Left ventricle myocardium inferior (tissue), 1 donor: ENCODE measurements at regions not wholly inside any gene's neighbourhood (a gene's known extent, or its start where the extent isn't known, plus 50 kb on each side); places are given as distances from the start of the nearest gene placed in this dataset.

Experiments
- DNase-seq: peaks from one replicate; pipeline ENCODE4 v3.0.0-alpha.2; 2020
- H3K27ac ChIP-seq: fragments of 200-600 bp; replicated peaks from 2 replicates; pipeline ENCODE4 v1.8.0; 2021
- H3K27me3 ChIP-seq: fragments of 200-600 bp; 2 replicates; pipeline ENCODE4 v1.8.0; 2021; ENCODE audit warnings: low read depth
- H3K36me3 ChIP-seq: fragments of 200-600 bp; 2 replicates; pipeline ENCODE4 v1.8.0; 2021
- H3K4me1 ChIP-seq: fragments of 200-600 bp; 2 replicates; pipeline ENCODE4 v1.8.0; 2021
- H3K4me3 ChIP-seq: fragments of 200-600 bp; 2 replicates; pipeline ENCODE4 v1.8.0; 2021; ENCODE audit warnings: mild to moderate bottlenecking, moderate library complexity
- H3K9me3 ChIP-seq: fragments of 200-600 bp; replicated peaks from 2 replicates; pipeline ENCODE4 v1.8.0; 2021
- CTCF ChIP-seq: fragments of 200-600 bp; IDR thresholded peaks from 2 replicates; pipeline ENCODE4 v1.8.0; 2021; ENCODE audit warnings: antibody characterized with exemption, mild to moderate bottlenecking, borderline replicate concordance
- intact Hi-C: fragments of 100-400 bp; cut with micrococcal nuclease; formaldehyde crosslinking; loops from one replicate; pipeline ENCODE4 v1.11.0; 2022
- donor health status: DM: no; HTN: yes; CAD: no; lungs with severe emphysema.

DNA sequence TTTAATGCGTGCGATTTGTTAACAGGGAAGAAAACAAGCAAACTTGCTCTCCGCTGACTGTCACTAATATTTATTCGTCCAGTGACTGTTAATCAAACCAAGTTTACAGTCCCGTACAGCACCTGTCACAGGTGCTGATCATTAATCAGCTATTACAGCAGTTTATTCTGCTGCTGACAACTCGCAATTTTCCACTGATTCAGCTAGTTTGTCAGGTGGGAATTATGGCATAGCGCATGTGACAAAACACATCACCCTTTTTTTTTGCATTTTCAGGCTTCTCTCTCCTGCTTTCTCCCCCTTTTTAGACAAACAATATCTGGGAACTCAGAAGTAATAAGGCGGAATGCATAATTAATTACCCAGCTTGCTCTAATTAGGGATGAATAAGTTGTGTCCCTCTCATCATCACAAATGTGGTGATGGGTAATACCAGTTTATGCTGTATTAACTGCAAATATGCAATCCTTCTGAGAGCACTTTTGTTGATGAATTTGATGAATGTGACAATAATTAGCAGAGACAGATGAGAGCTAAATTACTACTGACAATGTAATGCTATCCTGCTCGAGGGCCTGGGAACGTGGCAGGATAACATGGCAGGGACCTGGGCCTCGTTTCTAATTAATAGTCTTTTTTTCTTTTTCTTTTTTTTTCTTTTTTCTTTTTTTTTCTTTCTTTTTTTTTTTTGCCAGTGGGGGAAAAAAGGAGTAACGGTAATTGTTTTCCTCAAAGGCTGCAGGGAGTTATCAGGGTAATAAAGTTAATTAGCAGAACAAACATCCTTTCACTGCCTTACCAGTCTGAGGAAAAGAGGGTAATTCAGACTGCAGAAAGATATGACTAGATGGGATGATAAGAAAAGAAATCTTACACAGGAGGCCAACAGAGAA, 150.3 kb upstream of the SOX2 start:
- intact Hi-C loops: no loop called here
- DNase-seq: no peak
- Histone ChIP-seq H3K9me3 (no peaks in the 10 kb centered on the region), H3K36me3 (no peaks in the 10 kb centered on the region), H3K27ac (no peak overlapping the region), H3K4me3 (no peak overlapping the region), H3K27me3 (peaks cover 4% of the 10 kb centered on the region), H3K4me1 (peaks cover 5% of the 10 kb centered on the region)
- no peak for TF ChIP-seq CTCF

DNA sequence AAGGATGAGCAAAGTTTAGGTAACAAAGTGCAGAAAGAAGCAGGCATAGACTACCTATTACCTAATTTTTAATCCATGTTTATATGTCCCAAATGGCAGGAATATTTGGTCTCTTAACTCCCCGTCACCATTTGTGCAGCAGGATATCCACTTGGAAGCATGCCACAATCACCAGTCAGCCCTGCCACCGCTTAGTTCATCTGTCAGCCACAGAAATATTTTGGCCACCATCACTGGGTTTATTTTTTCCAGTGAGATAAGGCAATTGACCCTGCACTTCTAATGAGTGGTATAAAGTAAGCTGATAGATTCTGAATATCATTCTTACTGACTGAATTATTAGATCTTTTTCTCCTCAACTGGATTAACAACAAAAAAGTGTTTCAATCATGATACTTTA, 152.9 kb upstream of the SOX2 start:
- TF ChIP-seq CTCF: no peak
- no peaks in the 10 kb centered on the region for H3K27me3 ChIP-seq
- peaks cover 13% of the 10 kb centered on the region for H3K4me1 ChIP-seq
- H3K4me3 ChIP-seq: no peak overlapping the region
- intact Hi-C loops: loop anchor here (5.0 kb wide), 1 partner anchor 222 kb away; no protein-coding TSS in a partner anchor
- peak; percentile 27 for DNase-seq
- no peaks in the 10 kb centered on the region for H3K9me3 ChIP-seq
- no peaks in the 10 kb centered on the region for H3K36me3 ChIP-seq
- H3K27ac ChIP-seq: no peak overlapping the region

GRCh38 chr3:181555681-181556080, 156.0 kb upstream of the SOX2 start:
- H3K4me1 ChIP-seq: peaks cover 13% of the 10 kb centered on the region
- no peak overlapping the region for H3K4me3 ChIP-seq
- H3K9me3 ChIP-seq: no peaks in the 10 kb centered on the region
- intact Hi-C loops: loop anchor here (5.0 kb wide), 1 partner anchor 218 kb away; no protein-coding TSS in a partner anchor
- no peaks in the 10 kb centered on the region for H3K27me3 ChIP-seq
- H3K27ac ChIP-seq: no peak overlapping the region
- no peaks in the 10 kb centered on the region for H3K36me3 ChIP-seq
- TF ChIP-seq CTCF: no peak
- DNase-seq: peak; percentile 41

GRCh38 chr3:181554233-181554765, 157.4 kb upstream of the SOX2 start:
- Histone ChIP-seq H3K27me3 (no peaks in the 10 kb centered on the region), H3K36me3 (no peaks in the 10 kb centered on the region), H3K27ac (no peak overlapping the region), H3K9me3 (no peaks in the 10 kb centered on the region), H3K4me3 (no peak overlapping the region), H3K4me1 (peaks cover 11% of the 10 kb centered on the region)
- no peak for DNase-seq
- no peak for TF ChIP-seq CTCF
- intact Hi-C loops: no loop called here

- no peak for DNase-seq
- peaks cover 5% of the 10 kb centered on the region for H3K9me3 ChIP-seq
- H3K4me1 ChIP-seq: no peaks in the 10 kb centered on the region
- H3K36me3 ChIP-seq: no peaks in the 10 kb centered on the region
- no peaks in the 10 kb centered on the region for H3K27me3 ChIP-seq
- intact Hi-C loops: no loop called here
- no peak for TF ChIP-seq CTCF
- no peak overlapping the region for H3K27ac ChIP-seq
- H3K4me3 ChIP-seq: no peak overlapping the region
These were observed 162.5 kb upstream of the SOX2 start for GRCh38 chr3:181549266-181549665.
